SW 1271 (cell line): ENCODE measurements at regions not wholly inside any gene's neighbourhood (a gene's known extent, or its start where the extent isn't known, plus 50 kb on each side); places are given as distances from the start of the nearest gene placed in this dataset.
"Not testable (repeated sequence)": the region's sequence is repeated elsewhere in the genome, so short reads cannot be mapped to it uniquely, and the experiment has no call there.

Experiments used
- DNase-seq, 2 experiments: peaks; one replicate each; lab custom pipeline; 2025; lab: John Stamatoyannopoulos, UW

- no peak for DNase-seq
These were observed 245.8 kb downstream of the KCNE4 start for GRCh38 chr2:223297788-223298187.

GRCh38 chr2:223298329-223298728, 246.3 kb downstream of the KCNE4 start:
- DNase-seq = not testable (repeated sequence)

- no peak for DNase-seq
These were observed 248.3 kb downstream of the KCNE4 start for GRCh38 chr2:223300326-223300725.

- DNase-seq = no peak
These were observed 254.4 kb downstream of the KCNE4 start for GRCh38 chr2:223306371-223306770.

GRCh38 chr2:223311889-223312680, 260.1 kb downstream of the KCNE4 start:
- no peak for DNase-seq

GRCh38 chr2:223313101-223313500, 261.1 kb downstream of the KCNE4 start:
- no peak for DNase-seq

- DNase-seq = no peak
These were observed 262.8 kb downstream of the KCNE4 start for GRCh38 chr2:223314811-223315210.

GRCh38 chr2:223315813-223316212, 263.8 kb downstream of the KCNE4 start:
- no peak for DNase-seq

- no peak for DNase-seq
These were observed 264.4 kb downstream of the KCNE4 start for GRCh38 chr2:223316342-223316741.

- DNase-seq = no peak
These were observed 267.6 kb downstream of the KCNE4 start for GRCh38 chr2:223319601-223320000.

GRCh38 chr2:223324402-223324801, 272.4 kb downstream of the KCNE4 start:
- DNase-seq = no peak

GRCh38 chr2:223328578-223328977, 273.6 kb downstream of the SCG2 start:
- no peak for DNase-seq

GRCh38 chr2:223330747-223331146, 271.4 kb downstream of the SCG2 start:
- not testable (repeated sequence) for DNase-seq

GRCh38 chr2:223338016-223338415, 264.1 kb downstream of the SCG2 start:
- DNase-seq = no peak

- DNase-seq = no peak
These were observed 245.1 kb downstream of the SCG2 start for GRCh38 chr2:223357076-223357475.

GRCh38 chr2:223363085-223363484, 239.1 kb downstream of the SCG2 start:
- no peak for DNase-seq

- DNase-seq = no peak
These were observed 236.9 kb downstream of the SCG2 start for GRCh38 chr2:223365158-223365679.

- DNase-seq = no peak
These were observed 235.6 kb downstream of the SCG2 start for GRCh38 chr2:223366566-223366965.

- no peak for DNase-seq
These were observed 233.7 kb downstream of the SCG2 start for GRCh38 chr2:223368481-223368880.

- no peak for DNase-seq
These were observed 232.3 kb downstream of the SCG2 start for GRCh38 chr2:223369889-223370288.

- DNase-seq = no peak
These were observed 218.8 kb downstream of the SCG2 start for GRCh38 chr2:223383315-223383714.

- DNase-seq = no peak
These were observed 216.0 kb downstream of the SCG2 start for GRCh38 chr2:223386189-223386588.

GRCh38 chr2:223386984-223387383, 215.2 kb downstream of the SCG2 start:
- DNase-seq = no peak

- DNase-seq = no peak
These were observed 212.5 kb downstream of the SCG2 start for GRCh38 chr2:223389624-223390023.
